Prostate gland (tissue), 2 donors: ENCODE measurements at regions not wholly inside any gene's neighbourhood (a gene's known extent, or its start where the extent isn't known, plus 50 kb on each side); places are given as distances from the start of the nearest gene placed in this dataset.

Source experiments
- DNase-seq: peaks from one replicate; pipeline ENCODE4 v3.0.0-alpha.2; 2019; ENCODE audit warnings: low spot score
- H3K27ac ChIP-seq, 2 donors: fragments of 200-600 bp; sonication (generic); 2 replicates each; pipeline ENCODE4 v1.5.1; 2017 to 2019
- H3K27me3 ChIP-seq: fragments of 200-600 bp; sonication (generic); replicated peaks from 2 replicates; pipeline ENCODE4 v1.5.1; 2019; ENCODE audit not compliant: insufficient read depth
- H3K36me3 ChIP-seq, 2 donors: fragments of 200-600 bp; sonication (generic); 1 replicate in 1 of 2; 2 replicates in 1 of 2; pipeline versions ENCODE4 v1.5.1 to v1.8.1; 2017 to 2019
- H3K4me1 ChIP-seq: fragments of 200-600 bp; sonication (generic); replicated peaks from 2 replicates; pipeline ENCODE4 v1.5.1; 2019
- H3K4me3 ChIP-seq, 2 donors: fragments of 200-600 bp; sonication (generic); 2 replicates each; pipeline ENCODE4 v1.5.1; 2017 to 2019
- H3K9me3 ChIP-seq: fragments of 200-600 bp; sonication (generic); 2 replicates; pipeline ENCODE4 v1.5.1; 2017
- POLR2A ChIP-seq: fragments of 450-650 bp; IDR thresholded peaks from one replicate; pipeline ENCODE4 v1.6.1; 2016; ENCODE audit warnings: antibody characterized with exemption, mild to moderate bottlenecking
- POLR2AphosphoS5 ChIP-seq: sonication (generic); formaldehyde crosslinking; IDR thresholded peaks from one replicate; pipeline ENCODE4 v1.6.1; 2017; ENCODE audit warnings: antibody characterized with exemption
- WGBS: methylation state at CpG from one replicate; pipeline ENCODE4 v1.1.5; 2018; 5-methylcytosine and 5-hydroxymethylcytosine counted together
- intact Hi-C: fragments of 100-400 bp; cut with DNase I; formaldehyde crosslinking; loops from one replicate; pipeline ENCODE4 v1.14.2; 2022
- TF ChIP-seq, protein P1 (sequence below), 4 experiments: fragments of 200-600 bp in 2 of 4; fragments of 450-650 bp in 2 of 4; sonication (generic) in 2 of 4; IDR thresholded peaks; 1 replicate in 3 of 4; 2 replicates in 1 of 4; pipeline ENCODE4 v1.5.1; 2016 to 2019; ENCODE audit warnings: antibody characterized with exemption in 4 of 4, mild to moderate bottlenecking in 2 of 4, moderate library complexity in 2 of 4

DNA sequence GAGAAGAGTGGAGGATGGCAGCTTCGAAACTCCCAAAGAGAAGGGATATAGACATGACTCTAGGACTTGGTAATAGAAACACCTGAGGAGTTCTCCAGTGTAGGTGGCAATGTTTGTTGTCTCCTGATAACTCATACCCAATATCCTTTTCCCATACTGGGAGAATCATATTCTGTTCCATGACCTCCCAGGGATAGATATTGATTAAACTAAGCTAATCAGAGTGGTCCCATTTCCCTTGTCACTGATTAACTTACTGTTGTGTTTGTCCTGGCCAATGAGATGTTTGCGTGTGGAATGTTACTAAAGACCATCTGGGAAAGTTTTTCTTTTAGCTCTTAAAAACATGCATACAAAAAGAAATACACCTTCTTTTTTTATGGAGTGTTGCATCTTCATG, 85.6 kb downstream of the RPL22L1 start:
- Histone ChIP-seq H3K36me3 (no peaks in the 10 kb centered on the region), H3K4me3 (no peak overlapping the region), H3K27ac (no peak overlapping the region), H3K4me1 (no peaks in the 10 kb centered on the region), H3K9me3 (no peaks in the 10 kb centered on the region), H3K27me3 (no peaks in the 10 kb centered on the region)
- DNase-seq: no peak
- TF ChIP-seq, protein P1, sequence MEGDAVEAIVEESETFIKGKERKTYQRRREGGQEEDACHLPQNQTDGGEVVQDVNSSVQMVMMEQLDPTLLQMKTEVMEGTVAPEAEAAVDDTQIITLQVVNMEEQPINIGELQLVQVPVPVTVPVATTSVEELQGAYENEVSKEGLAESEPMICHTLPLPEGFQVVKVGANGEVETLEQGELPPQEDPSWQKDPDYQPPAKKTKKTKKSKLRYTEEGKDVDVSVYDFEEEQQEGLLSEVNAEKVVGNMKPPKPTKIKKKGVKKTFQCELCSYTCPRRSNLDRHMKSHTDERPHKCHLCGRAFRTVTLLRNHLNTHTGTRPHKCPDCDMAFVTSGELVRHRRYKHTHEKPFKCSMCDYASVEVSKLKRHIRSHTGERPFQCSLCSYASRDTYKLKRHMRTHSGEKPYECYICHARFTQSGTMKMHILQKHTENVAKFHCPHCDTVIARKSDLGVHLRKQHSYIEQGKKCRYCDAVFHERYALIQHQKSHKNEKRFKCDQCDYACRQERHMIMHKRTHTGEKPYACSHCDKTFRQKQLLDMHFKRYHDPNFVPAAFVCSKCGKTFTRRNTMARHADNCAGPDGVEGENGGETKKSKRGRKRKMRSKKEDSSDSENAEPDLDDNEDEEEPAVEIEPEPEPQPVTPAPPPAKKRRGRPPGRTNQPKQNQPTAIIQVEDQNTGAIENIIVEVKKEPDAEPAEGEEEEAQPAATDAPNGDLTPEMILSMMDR (IDR thresholded peaks at IDR 0.05): no peak
- intact Hi-C loops: no loop called here
- WGBS: 92% methylated on average over 2 of the region's 2 CpGs

DNA sequence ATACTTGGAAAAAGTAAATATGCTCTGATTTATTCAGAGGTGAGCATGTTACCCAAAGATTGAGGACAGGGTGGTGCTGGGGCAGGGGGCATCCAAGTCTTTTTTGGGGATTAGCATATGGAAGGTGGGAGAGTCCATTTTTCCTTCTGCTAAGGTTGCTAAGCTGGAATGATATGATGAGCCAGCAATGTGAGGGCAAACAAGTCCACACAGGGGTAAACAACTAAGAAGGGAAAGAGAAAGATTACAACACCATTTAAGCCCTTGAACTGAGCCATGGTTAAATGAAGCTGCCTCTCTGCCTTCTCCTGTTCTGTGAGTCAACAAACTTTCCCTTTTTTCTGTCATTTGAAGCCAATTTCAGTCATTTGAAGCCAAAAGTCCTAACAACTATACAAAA, 89.0 kb downstream of the RPL22L1 start:
- no peaks in the 10 kb centered on the region for H3K36me3 ChIP-seq
- H3K27ac ChIP-seq: no peak overlapping the region
- no peak for DNase-seq
- H3K9me3 ChIP-seq: no peaks in the 10 kb centered on the region
- H3K4me3 ChIP-seq: no peak overlapping the region
- intact Hi-C loops: no loop called here
- TF ChIP-seq, protein P1 (IDR thresholded peaks at IDR 0.05): no peak
- TF ChIP-seq POLR2A (no peak), POLR2AphosphoS5 (peak; percentile 11)
- H3K4me1 ChIP-seq: no peaks in the 10 kb centered on the region
- no peaks in the 10 kb centered on the region for H3K27me3 ChIP-seq

DNA sequence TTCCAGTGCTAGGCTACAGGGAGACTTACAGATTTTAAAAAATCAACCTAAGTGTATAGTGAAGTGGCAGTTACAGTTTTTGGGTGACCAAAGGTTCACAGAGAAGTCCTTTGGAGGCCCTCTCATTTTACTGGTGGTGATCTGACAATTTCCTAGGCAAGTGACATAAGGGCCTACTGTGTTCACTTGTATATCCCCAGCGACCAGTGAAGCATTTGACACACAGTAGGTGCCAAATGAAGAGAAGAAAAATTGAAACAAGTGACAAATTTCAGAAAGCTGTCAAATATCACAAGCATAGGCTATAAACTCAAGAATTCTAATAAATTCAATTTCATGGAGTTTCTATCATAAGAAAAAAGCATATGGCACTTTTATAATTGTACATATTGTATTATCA, 89.5 kb downstream of the RPL22L1 start:
- no peak for DNase-seq
- Histone ChIP-seq H3K9me3 (no peaks in the 10 kb centered on the region), H3K27ac (no peak overlapping the region), H3K36me3 (no peaks in the 10 kb centered on the region), H3K4me3 (no peak overlapping the region), H3K4me1 (no peaks in the 10 kb centered on the region), H3K27me3 (no peaks in the 10 kb centered on the region)
- intact Hi-C loops: no loop called here
- 79% methylated on average over 1 of the region's 1 CpG for WGBS
- TF ChIP-seq POLR2A (no peak), POLR2AphosphoS5 (no peak)
- TF ChIP-seq, protein P1 (IDR thresholded peaks at IDR 0.05): no peak

DNA sequence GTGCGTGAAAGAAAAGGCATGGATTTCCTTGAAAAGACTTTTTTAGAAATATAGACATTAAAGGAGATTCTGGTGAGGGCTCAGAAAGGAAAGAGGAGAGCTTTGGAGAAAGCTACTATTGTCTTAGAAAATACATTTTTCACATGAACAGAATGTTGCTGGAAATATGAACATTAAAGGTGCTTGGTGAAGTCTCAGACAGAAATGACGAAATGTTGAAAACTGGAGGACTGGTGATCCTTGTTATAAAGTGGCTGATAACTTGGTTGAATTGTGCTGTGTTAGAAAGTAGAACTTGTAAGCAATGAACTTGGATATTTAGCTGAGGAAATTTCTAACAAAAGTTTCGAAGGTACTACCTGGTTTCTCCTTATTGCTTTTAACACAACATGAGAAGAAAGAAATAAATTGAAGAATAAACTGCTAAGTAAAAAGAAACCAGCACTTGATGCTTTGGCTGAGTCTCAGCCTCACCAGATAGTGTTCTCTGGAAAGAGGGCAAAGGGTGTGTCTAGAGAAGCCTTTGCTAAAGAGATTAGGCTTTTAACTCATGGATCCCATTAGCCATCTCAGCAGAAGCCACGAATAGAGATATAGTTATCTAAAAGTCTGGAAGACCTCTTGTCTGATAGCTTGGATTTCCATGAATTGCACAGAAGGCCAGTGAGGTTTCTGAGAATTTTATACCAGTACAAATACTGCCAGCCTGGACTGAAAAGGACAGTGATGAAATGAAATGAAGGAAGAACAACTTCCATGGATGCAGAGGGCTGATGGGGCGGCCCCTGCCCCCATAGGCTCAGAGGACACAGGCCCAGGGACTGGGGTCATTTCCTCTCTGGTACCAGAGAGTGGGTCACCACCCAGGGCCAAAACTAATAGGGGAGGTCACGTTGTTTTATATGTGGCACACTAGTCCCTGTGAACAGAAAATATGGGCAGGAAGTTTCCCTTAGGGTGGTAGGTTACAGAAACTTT, 91.5 kb downstream of the RPL22L1 start:
- 89% methylated on average over 6 of the region's 6 CpGs for WGBS
- no peak for DNase-seq
- no peak overlapping the region for H3K27ac ChIP-seq
- no peaks in the 10 kb centered on the region for H3K9me3 ChIP-seq
- H3K27me3 ChIP-seq: no peaks in the 10 kb centered on the region
- TF ChIP-seq, protein P1 (IDR thresholded peaks at IDR 0.05): no peak
- TF ChIP-seq POLR2A (no peak), POLR2AphosphoS5 (no peak)
- intact Hi-C loops: no loop called here
- no peaks in the 10 kb centered on the region for H3K4me1 ChIP-seq
- no peak overlapping the region for H3K4me3 ChIP-seq
- no peaks in the 10 kb centered on the region for H3K36me3 ChIP-seq

DNA sequence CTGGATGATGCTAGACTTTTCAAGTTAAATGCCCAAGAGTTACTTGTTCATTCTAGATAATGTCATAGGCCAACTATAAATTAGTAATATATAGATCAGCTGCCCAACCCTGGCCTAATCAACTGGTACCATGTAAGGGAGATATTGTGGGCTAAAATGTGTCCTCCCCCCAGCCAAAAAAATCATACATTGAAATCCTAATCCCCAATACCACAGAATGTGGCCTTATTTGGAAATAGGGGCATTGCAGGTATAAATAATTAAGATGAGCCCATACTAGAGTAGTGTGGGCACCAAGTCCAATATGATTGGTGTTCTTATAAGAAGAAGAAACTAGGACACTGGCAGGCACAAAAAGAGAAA, 92.5 kb downstream of the RPL22L1 start:
- Histone ChIP-seq H3K27ac (no peak overlapping the region), H3K36me3 (no peaks in the 10 kb centered on the region), H3K9me3 (no peaks in the 10 kb centered on the region), H3K4me3 (no peak overlapping the region), H3K27me3 (no peaks in the 10 kb centered on the region), H3K4me1 (no peaks in the 10 kb centered on the region)
- TF ChIP-seq POLR2A (no peak), POLR2AphosphoS5 (no peak)
- TF ChIP-seq, protein P1 (IDR thresholded peaks at IDR 0.05): no peak
- no peak for DNase-seq
- intact Hi-C loops: no loop called here
